ENCODE measurements at regions not wholly inside any gene's neighbourhood (a gene's known extent, or its start where the extent isn't known, plus 50 kb on each side); places are given as distances from the start of the nearest gene placed in this dataset.

DNA sequence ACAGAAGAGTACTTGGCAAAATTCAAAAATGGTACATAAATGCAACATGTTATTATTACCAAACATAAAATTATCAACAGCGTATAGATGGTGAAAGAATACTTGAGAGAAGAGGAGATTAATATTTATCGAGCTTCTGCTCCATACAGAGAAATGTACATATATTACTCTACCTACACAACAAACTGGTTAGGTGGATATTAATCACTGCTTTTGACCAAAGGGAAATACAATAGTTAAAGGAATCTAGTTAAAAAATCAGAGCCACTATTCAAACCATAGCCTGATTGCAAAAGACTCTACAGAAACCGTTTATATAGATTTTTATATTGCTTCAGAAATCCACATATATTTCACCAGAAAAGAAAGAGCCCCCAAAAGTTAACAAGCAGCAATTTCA lies 379.3 kb upstream of the PRMT6 start:
- Histone ChIP-seq H3K9ac (ENCODE audit: insufficient read depth, low read depth, low read length) (no peak overlapping the region), H3K79me2 (ENCODE audit: insufficient read depth, low read length) (no peaks in the 10 kb centered on the region)
- POLR2A ChIA-PET, result no interaction called here

GRCh38 chr1:106677721-106678120 lies 378.8 kb upstream of the PRMT6 start:
- intact Hi-C loops (cut with micrococcal nuclease; ENCODE audit: unreplicated experiment) (no loop called here), in situ Hi-C loops (cut with HindIII; ENCODE audit: extremely low pct_ligation_motif_present, low pct_unique_long_range_greater_than_20kb) (no loop called here)
- no TSS peak for BruUV-seq (replicated peaks)
- no peak overlapping the region for H3K27ac ChIP-seq (ENCODE audit: extremely low read length, insufficient read depth, low read length)
- no peaks in the 10 kb centered on the region for H3K4me1 ChIP-seq (ENCODE audit: insufficient read depth, low read length)
- peaks cover 68% of the 10 kb centered on the region for H3K9me3 ChIP-seq (ENCODE audit: low read length)
- no peak overlapping the region for H3K4me2 ChIP-seq (ENCODE audit: low read depth, low read length)
- no peaks in the 10 kb centered on the region for H3K27me3 ChIP-seq (ENCODE audit: control insufficient read depth in 1 of 2, insufficient read depth in 2 of 2, low read length in 2 of 2)
- 1% methylated on average over 3 of the region's 3 CpGs for WGBS (ENCODE audit: low lambda C conversion rate)
- ATAC-seq (no peak), FAIRE-seq (no peak), DNase-seq (ENCODE audit: low spot score) (no peak)
- ChIA-PET CTCF (ENCODE audit: low intra/inter-chr PET ratio, low total read pairs) (no interaction called here), POLR2A (no interaction called here)
- H3K79me2 ChIP-seq (ENCODE audit: insufficient read depth, low read length), result no peaks in the 10 kb centered on the region
- H2AFZ ChIP-seq (ENCODE audit: low read length), result no peak overlapping the region
- H3K9ac ChIP-seq (ENCODE audit: insufficient read depth, low read depth, low read length), result no peak overlapping the region
- no peaks in the 10 kb centered on the region for H4K20me1 ChIP-seq (ENCODE audit: insufficient read depth, low read length)
- H3K36me3 ChIP-seq (replicated peaks in 1 of 2; ENCODE audit: control insufficient read depth in 1 of 2, insufficient read depth in 2 of 2, low read length in 2 of 2), result no peaks in the 10 kb centered on the region
- H3K4me3 ChIP-seq (replicated peaks in 1 of 3; ENCODE audit: insufficient read depth in 1 of 3, low read depth in 2 of 3, low read length in 3 of 3), result no peak overlapping the region
- TF ChIP-seq ZSCAN25 (CRISPR knock-in tag; IDR thresholded peaks at IDR 0.05) (no peak), MNT (IDR thresholded peaks at IDR 0.05) (no peak), ARID4A (CRISPR knock-in tag; IDR thresholded peaks at IDR 0.05; ENCODE audit: borderline replicate concordance) (no peak), ZSCAN22 (CRISPR knock-in tag; IDR thresholded peaks at IDR 0.05) (no peak), MBD4 (IDR thresholded peaks at IDR 0.05; ENCODE audit: borderline replicate concordance, low read length) (no peak), ZNF839 (CRISPR knock-in tag; IDR thresholded peaks at IDR 0.05; ENCODE audit: borderline replicate concordance) (no peak), TEAD3 (CRISPR knock-in tag; optimal IDR thresholded peaks at IDR 0.05; ENCODE audit: borderline replicate concordance) (no peak)
- TF ChIP-seq, protein P1, sequence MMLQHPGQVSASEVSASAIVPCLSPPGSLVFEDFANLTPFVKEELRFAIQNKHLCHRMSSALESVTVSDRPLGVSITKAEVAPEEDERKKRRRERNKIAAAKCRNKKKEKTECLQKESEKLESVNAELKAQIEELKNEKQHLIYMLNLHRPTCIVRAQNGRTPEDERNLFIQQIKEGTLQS (CRISPR knock-in tag; IDR thresholded peaks at IDR 0.05), result no peak

More for the DNA sequence above, 379.3 kb upstream of the PRMT6 start:
- intact Hi-C loops (cut with micrococcal nuclease; ENCODE audit: unreplicated experiment), result no loop called here
- CTCF ChIA-PET (ENCODE audit: low intra/inter-chr PET ratio, low total read pairs), result no interaction called here
- 4% methylated on average over 3 of the region's 3 CpGs for WGBS (ENCODE audit: low lambda C conversion rate)
- TF ChIP-seq SRY (CRISPR knock-in tag; IDR thresholded peaks at IDR 0.05) (no peak), SPEN (CRISPR knock-in tag; IDR thresholded peaks at IDR 0.05; ENCODE audit: low read depth) (no peak), PCBP1 (IDR thresholded peaks at IDR 0.05; ENCODE audit: borderline replicate concordance, low read depth, low read length) (no peak), PPARG (CRISPR knock-in tag; conservative IDR thresholded peaks at IDR 0.05) (no peak), FOXC1 (CRISPR knock-in tag; IDR thresholded peaks at IDR 0.05; ENCODE audit: borderline replicate concordance) (no peak), STAT5B (CRISPR knock-in tag; IDR thresholded peaks at IDR 0.05) (no peak), NCOA2 (CRISPR knock-in tag; IDR thresholded peaks at IDR 0.05) (no peak), ZNF83 (CRISPR knock-in tag; IDR thresholded peaks at IDR 0.05; ENCODE audit: borderline replicate concordance) (no peak), SP140L (CRISPR knock-in tag; IDR thresholded peaks at IDR 0.05; ENCODE audit: borderline replicate concordance) (no peak), SALL2 (CRISPR knock-in tag; IDR thresholded peaks at IDR 0.05) (no peak), NFE2 (CRISPR knock-in tag; IDR thresholded peaks at IDR 0.05) (no peak), NFYC (CRISPR knock-in tag; IDR thresholded peaks at IDR 0.05) (no peak), ATM (IDR thresholded peaks at IDR 0.05; ENCODE audit: borderline replicate concordance) (no peak)
- TF ChIP-seq, protein P2, sequence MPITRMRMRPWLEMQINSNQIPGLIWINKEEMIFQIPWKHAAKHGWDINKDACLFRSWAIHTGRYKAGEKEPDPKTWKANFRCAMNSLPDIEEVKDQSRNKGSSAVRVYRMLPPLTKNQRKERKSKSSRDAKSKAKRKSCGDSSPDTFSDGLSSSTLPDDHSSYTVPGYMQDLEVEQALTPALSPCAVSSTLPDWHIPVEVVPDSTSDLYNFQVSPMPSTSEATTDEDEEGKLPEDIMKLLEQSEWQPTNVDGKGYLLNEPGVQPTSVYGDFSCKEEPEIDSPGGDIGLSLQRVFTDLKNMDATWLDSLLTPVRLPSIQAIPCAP (CRISPR knock-in tag; IDR thresholded peaks at IDR 0.05; ENCODE audit: low read depth), result no peak
- in situ Hi-C loops (cut with HindIII; ENCODE audit: extremely low pct_ligation_motif_present, low pct_unique_long_range_greater_than_20kb), result no loop called here
- Histone ChIP-seq H3K36me3 (replicated peaks in 1 of 2; ENCODE audit: control insufficient read depth in 1 of 2, insufficient read depth in 2 of 2, low read length in 2 of 2) (no peaks in the 10 kb centered on the region), H2AFZ (ENCODE audit: low read length) (no peak overlapping the region), H3K4me1 (ENCODE audit: insufficient read depth, low read length) (no peaks in the 10 kb centered on the region), H3K4me2 (ENCODE audit: low read depth, low read length) (no peak overlapping the region), H4K20me1 (ENCODE audit: insufficient read depth, low read length) (no peaks in the 10 kb centered on the region), H3K9me3 (ENCODE audit: low read length) (peaks cover 66% of the 10 kb centered on the region), H3K4me3 (replicated peaks in 1 of 3; ENCODE audit: insufficient read depth in 1 of 3, low read depth in 2 of 3, low read length in 3 of 3) (no peak overlapping the region), H3K27ac (ENCODE audit: extremely low read length, insufficient read depth, low read length) (no peak overlapping the region), H3K27me3 (ENCODE audit: control insufficient read depth in 1 of 2, insufficient read depth in 2 of 2, low read length in 2 of 2) (no peaks in the 10 kb centered on the region)
- ATAC-seq (no peak), FAIRE-seq (no peak), DNase-seq (ENCODE audit: low spot score) (no peak)
- BruUV-seq (replicated peaks), result no TSS peak
